ENCODE measurements at regions not wholly inside any gene's neighbourhood (a gene's known extent, or its start where the extent isn't known, plus 50 kb on each side); places are given as distances from the start of the nearest gene placed in this dataset.

DNA sequence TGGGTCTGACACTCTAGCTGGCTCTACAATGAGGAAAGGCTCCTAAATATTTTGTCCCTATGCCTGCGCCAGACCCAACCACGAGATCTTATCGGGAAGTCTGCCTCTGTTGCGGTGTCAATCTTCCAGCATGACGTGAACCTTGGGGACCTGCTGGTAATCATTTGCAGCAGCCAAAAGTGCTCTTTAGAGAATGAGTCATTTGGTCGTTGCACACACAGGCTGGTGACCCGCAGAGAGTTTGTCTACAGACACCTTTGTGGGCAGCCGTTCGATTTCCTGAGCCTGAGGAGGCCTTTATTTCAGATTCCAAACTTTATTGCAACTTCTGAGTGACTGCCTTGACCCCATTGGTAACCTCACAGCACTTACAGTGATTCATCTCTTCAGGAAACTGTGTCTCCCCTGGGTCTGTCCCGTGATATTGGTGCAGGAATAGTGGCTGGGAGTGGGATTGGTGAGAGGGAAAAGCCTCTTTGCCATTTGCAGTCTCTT lies 326.1 kb downstream of the NSG2 start:
- no peaks in the 10 kb centered on the region for H3K9me3 Mint-ChIP-seq
- H3K4me3 Mint-ChIP-seq = no peak overlapping the region
- no peak overlapping the region for H3K27ac Mint-ChIP-seq
- peaks cover 20% of the 10 kb centered on the region for H3K4me1 Mint-ChIP-seq (ENCODE audit: unreplicated experiment)
- TF ChIP-seq, protein P1, sequence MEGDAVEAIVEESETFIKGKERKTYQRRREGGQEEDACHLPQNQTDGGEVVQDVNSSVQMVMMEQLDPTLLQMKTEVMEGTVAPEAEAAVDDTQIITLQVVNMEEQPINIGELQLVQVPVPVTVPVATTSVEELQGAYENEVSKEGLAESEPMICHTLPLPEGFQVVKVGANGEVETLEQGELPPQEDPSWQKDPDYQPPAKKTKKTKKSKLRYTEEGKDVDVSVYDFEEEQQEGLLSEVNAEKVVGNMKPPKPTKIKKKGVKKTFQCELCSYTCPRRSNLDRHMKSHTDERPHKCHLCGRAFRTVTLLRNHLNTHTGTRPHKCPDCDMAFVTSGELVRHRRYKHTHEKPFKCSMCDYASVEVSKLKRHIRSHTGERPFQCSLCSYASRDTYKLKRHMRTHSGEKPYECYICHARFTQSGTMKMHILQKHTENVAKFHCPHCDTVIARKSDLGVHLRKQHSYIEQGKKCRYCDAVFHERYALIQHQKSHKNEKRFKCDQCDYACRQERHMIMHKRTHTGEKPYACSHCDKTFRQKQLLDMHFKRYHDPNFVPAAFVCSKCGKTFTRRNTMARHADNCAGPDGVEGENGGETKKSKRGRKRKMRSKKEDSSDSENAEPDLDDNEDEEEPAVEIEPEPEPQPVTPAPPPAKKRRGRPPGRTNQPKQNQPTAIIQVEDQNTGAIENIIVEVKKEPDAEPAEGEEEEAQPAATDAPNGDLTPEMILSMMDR (conservative IDR thresholded peaks at IDR 0.05) = no peak
- H3K36me3 Mint-ChIP-seq = no peaks in the 10 kb centered on the region
- DNase-seq (ENCODE audit: extremely low spot score, unreplicated experiment) = no peak
- H3K27me3 Mint-ChIP-seq = peaks cover 10% of the 10 kb centered on the region

DNA sequence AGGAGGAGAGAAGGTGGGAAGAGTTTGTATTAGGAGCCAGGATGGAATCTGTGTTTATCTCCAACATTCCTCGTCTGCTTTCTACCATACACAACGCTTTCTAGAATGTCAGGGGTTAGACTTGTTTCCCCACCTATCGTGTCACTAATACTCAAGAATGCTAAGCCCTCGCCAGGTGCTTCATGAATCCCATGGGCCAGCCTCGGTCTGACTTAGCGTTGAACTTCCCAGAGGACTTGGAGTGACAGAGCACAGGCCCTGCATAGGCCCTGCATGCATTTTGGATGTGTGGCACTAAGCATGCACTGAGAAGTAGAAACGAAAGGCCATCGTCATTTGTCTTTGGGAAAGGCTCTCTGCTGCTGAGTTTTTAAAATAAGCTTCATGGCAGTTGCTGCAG lies 328.7 kb downstream of the NSG2 start:
- no peak overlapping the region for H3K27ac Mint-ChIP-seq
- no peaks in the 10 kb centered on the region for H3K36me3 Mint-ChIP-seq
- peaks cover 6% of the 10 kb centered on the region for H3K27me3 Mint-ChIP-seq
- peaks cover 20% of the 10 kb centered on the region for H3K4me1 Mint-ChIP-seq (ENCODE audit: unreplicated experiment)
- no peak overlapping the region for H3K4me3 Mint-ChIP-seq
- no peaks in the 10 kb centered on the region for H3K9me3 Mint-ChIP-seq
- no peak for DNase-seq (ENCODE audit: extremely low spot score, unreplicated experiment)
- TF ChIP-seq, protein P1 (conservative IDR thresholded peaks at IDR 0.05) = no peak

DNA sequence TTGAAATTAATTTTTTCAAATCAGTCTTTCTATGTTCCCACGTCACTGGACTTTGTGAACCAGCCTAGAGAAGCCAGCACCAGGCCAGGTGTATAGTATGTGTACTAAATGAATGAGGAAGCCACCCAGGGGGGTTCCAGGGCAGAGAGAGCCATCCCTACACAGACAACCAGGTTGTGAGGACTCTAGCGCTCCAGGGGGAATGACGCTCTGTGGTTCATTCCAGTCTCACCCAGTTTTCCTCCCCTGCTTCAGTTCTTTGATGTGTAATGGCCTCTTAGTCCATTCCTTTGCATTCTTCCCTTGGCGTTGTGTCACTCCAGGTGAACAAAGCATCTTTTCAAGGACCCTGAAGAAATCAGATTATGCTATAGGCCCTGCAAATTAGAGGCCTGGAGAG lies 330.6 kb downstream of the NSG2 start:
- Mint-ChIP-seq H3K4me3 (no peak overlapping the region), H3K4me1 (ENCODE audit: unreplicated experiment) (peaks cover 19% of the 10 kb centered on the region)

DNA sequence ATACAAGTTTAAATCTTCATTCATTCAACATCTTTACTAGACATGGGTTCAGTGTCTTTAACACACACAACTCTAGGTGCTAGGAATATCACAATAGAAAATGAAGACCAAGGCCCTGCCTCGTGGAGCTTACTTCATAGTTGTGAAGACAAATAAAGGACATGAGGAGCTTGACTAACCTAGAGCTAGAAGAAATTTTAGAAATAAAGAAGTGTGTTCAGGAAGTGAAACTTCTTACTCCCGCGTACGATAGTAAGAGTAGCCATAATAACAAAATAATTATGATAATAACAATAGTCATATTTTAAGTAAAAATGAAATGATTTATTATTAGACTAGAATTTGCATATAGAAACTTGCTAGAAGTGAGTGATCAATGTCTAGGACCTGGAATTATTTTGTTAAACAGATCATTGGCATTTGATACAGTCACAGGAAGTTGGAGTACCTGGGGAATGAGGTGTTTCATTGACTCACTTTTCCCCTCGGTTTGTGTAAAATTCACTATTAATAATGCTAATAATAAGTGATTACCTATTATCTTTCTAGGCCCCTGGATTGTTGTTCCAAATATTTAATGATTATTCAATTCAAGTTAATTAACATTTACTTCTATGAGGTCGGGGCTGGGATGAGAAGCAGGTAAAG lies 331.3 kb downstream of the NSG2 start:
- no peak for DNase-seq (ENCODE audit: extremely low spot score, unreplicated experiment)
- H3K4me3 Mint-ChIP-seq = no peak overlapping the region
- no peaks in the 10 kb centered on the region for H3K36me3 Mint-ChIP-seq
- H3K9me3 Mint-ChIP-seq = no peaks in the 10 kb centered on the region
- no peak overlapping the region for H3K27ac Mint-ChIP-seq
- TF ChIP-seq, protein P1 (conservative IDR thresholded peaks at IDR 0.05) = no peak
- peaks cover 13% of the 10 kb centered on the region for H3K4me1 Mint-ChIP-seq (ENCODE audit: unreplicated experiment)
- peaks cover 14% of the 10 kb centered on the region for H3K27me3 Mint-ChIP-seq

More for the DNA sequence above, 330.6 kb downstream of the NSG2 start:
- no peaks in the 10 kb centered on the region for H3K36me3 Mint-ChIP-seq
- DNase-seq (ENCODE audit: extremely low spot score, unreplicated experiment) = no peak
- TF ChIP-seq, protein P1 (conservative IDR thresholded peaks at IDR 0.05) = no peak
- H3K27ac Mint-ChIP-seq = no peak overlapping the region
- no peaks in the 10 kb centered on the region for H3K9me3 Mint-ChIP-seq
- H3K27me3 Mint-ChIP-seq = peaks cover 15% of the 10 kb centered on the region

DNA sequence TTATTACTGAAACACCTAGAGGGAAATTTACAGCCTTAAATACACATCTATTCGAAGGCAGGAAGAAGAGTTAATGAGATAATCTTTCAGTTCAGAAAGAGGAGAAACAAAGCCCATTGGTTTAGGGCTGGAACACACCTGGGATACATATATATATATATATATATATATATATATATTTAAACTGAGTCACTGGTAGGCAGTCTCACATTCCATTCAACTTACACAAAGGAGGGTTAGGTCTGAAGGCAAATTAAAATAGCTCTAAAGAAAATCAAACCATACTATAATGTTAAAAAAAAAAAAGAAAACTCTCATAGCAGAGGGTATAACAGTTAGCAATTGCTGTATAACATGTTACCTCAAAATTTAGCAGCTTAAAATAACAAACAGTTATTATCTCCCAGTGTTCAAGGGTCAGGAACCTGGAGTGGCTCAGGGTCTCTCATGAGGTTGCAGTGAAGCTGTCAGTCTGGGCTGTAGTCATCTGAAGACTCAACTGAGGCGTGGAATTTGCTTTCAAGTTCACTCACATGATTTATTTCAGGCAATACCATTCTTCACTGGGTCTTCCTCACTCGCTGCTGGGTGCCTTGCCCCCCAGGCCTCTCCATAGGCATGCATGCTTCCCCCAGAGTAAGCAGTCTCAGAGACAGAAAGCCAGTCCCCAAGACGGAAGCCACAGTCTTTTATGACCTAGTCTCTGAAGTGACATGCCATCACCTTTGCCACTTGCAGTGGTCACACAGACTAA lies 332.8 kb downstream of the NSG2 start:
- DNase-seq (ENCODE audit: extremely low spot score, unreplicated experiment) = no peak
- Mint-ChIP-seq H3K36me3 (no peaks in the 10 kb centered on the region), H3K4me1 (ENCODE audit: unreplicated experiment) (peaks cover 8% of the 10 kb centered on the region), H3K9me3 (no peaks in the 10 kb centered on the region), H3K4me3 (no peak overlapping the region), H3K27me3 (peaks cover 14% of the 10 kb centered on the region), H3K27ac (peak overlapping the region; percentile 61)
- TF ChIP-seq, protein P1 (conservative IDR thresholded peaks at IDR 0.05) = no peak
